GM23248 (cell line): ENCODE measurements at regions not wholly inside any gene's neighbourhood (a gene's known extent, or its start where the extent isn't known, plus 50 kb on each side); places are given as distances from the start of the nearest gene placed in this dataset.

Source experiments
- DNase-seq: peaks from one replicate; pipeline ENCODE4 v3.0.0-alpha.2; 2015
- H2AFZ ChIP-seq: fragments of 200-600 bp; sonication (generic); 2 replicates; pipeline ENCODE4 v1.6.1; 2016; ENCODE audit warnings: antibody characterized with exemption
- H3F3A ChIP-seq: fragments of 200-600 bp; sonication (generic); 2 replicates; pipeline ENCODE4 v1.6.1; 2016; ENCODE audit warnings: mild to moderate bottlenecking, antibody characterized with exemption, mixed run types; ENCODE audit not compliant: insufficient read depth
- H3K27ac ChIP-seq: fragments of 200-600 bp; sonication (generic); 2 replicates; pipeline ENCODE4 v1.5.1; 2016; ENCODE audit warnings: mild to moderate bottlenecking
- H3K27me3 ChIP-seq: fragments of 200-600 bp; sonication (generic); replicated peaks from 2 replicates; pipeline ENCODE4 v1.6.1; 2016; ENCODE audit warnings: mild to moderate bottlenecking; ENCODE audit not compliant: insufficient read depth
- H3K36me3 ChIP-seq: fragments of 200-600 bp; sonication (generic); 2 replicates; pipeline ENCODE4 v1.6.1; 2016; ENCODE audit warnings: low read depth, mild to moderate bottlenecking
- H3K4me1 ChIP-seq: fragments of 200-600 bp; sonication (generic); 2 replicates; pipeline ENCODE4 v1.6.1; 2016; ENCODE audit warnings: mild to moderate bottlenecking; ENCODE audit not compliant: insufficient read depth
- H3K4me2 ChIP-seq: fragments of 200-600 bp; sonication (generic); one replicate; pipeline ENCODE4 v1.6.1; 2016; ENCODE audit warnings: mild to moderate bottlenecking; ENCODE audit not compliant: unreplicated experiment
- H3K4me3 ChIP-seq: fragments of 200-600 bp; sonication (generic); 2 replicates; pipeline ENCODE4 v1.5.1; 2016; ENCODE audit warnings: mild to moderate bottlenecking
- H3K79me2 ChIP-seq: fragments of 200-600 bp; sonication (generic); 2 replicates; pipeline ENCODE4 v1.6.1; 2016; ENCODE audit warnings: mild to moderate bottlenecking; ENCODE audit not compliant: insufficient read depth
- H3K9ac ChIP-seq: fragments of 200-600 bp; sonication (generic); 2 replicates; pipeline ENCODE4 v1.6.1; 2016; ENCODE audit warnings: mild to moderate bottlenecking
- H3K9me2 ChIP-seq: fragments of 200-600 bp; sonication (generic); 2 replicates; pipeline ENCODE4 v1.6.1; 2016; ENCODE audit warnings: mixed run types, mild to moderate bottlenecking, moderate library complexity; ENCODE audit not compliant: insufficient read depth
- H3K9me3 ChIP-seq: fragments of 200-600 bp; sonication (generic); one replicate; pipeline ENCODE4 v1.6.1; 2017; ENCODE audit warnings: low read depth
- H4K20me1 ChIP-seq: fragments of 200-600 bp; sonication (generic); 2 replicates; pipeline ENCODE4 v1.6.0; 2016; ENCODE audit not compliant: insufficient read depth
- EZH2 ChIP-seq: fragments of 200-600 bp; sonication (generic); IDR thresholded peaks from 2 replicates; pipeline ENCODE4 v1.6.1; 2018; ENCODE audit warnings: antibody characterized with exemption, mild to moderate bottlenecking; ENCODE audit not compliant: insufficient read depth, poor library complexity, severe bottlenecking
- EZH2phosphoT487 ChIP-seq: fragments of 200-600 bp; sonication (generic); IDR thresholded peaks from 2 replicates; pipeline ENCODE4 v1.6.1; 2018; ENCODE audit warnings: antibody characterized with exemption, moderate library complexity, mild to moderate bottlenecking, low read depth; ENCODE audit not compliant: insufficient read depth
- WGBS, 2 experiments: methylation state at CpG; one replicate each; pipeline ENCODE4 v1.1.6; 2015 to 2017; ENCODE audit warnings: low lambda C conversion rate in 2 of 2, low coverage in 1 of 2; ENCODE audit errors: missing lambda C conversion rate in 2 of 2; 5-methylcytosine and 5-hydroxymethylcytosine counted together
- in situ Hi-C: fragments of 300-500 bp; cut with MboI; formaldehyde crosslinking; loops from 2 replicates; pipeline ENCODE4 v1.15.0; 2020

DNA sequence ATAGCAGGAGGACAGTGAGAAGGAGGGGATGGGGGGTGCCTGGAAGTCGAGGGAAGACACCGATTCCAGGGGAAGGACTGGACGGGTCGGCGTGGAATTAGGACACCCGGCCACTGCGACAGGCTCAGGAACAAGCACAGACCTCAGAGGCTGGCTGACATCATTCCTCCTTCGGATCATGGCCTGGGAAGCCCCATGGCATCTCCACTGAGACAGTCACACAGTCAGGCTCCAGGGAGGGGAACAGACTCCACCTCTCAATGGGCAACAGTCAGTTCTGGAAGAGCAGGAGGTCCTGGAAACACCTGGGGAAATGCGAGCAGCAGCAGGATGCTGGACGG is 67.9 kb upstream of the FBRSL1 start:
- H3K4me2 ChIP-seq = no peak overlapping the region
- no peaks in the 10 kb centered on the region for H3F3A ChIP-seq
- no peaks in the 10 kb centered on the region for H3K79me2 ChIP-seq
- DNase-seq = peak; percentile 30
- in situ Hi-C loops = no loop called here
- H3K36me3 ChIP-seq = no peaks in the 10 kb centered on the region
- no peaks in the 10 kb centered on the region for H3K9me2 ChIP-seq
- TF ChIP-seq EZH2phosphoT487 (no peak), EZH2 (no peak)
- H3K9me3 ChIP-seq = no peaks in the 10 kb centered on the region
- H3K9ac ChIP-seq = no peak overlapping the region
- H3K4me1 ChIP-seq = peaks cover 4% of the 10 kb centered on the region; the same call in 1 of the 2 replicates
- no peak overlapping the region for H2AFZ ChIP-seq
- no peak overlapping the region for H3K4me3 ChIP-seq
- H3K27ac ChIP-seq = no peak overlapping the region
- H3K27me3 ChIP-seq = peaks cover 79% of the 10 kb centered on the region
- H4K20me1 ChIP-seq = no peaks in the 10 kb centered on the region
- 16 to 28% methylated on average over 9 to 10 of the region's 10 CpGs for WGBS, 2 experiments

DNA sequence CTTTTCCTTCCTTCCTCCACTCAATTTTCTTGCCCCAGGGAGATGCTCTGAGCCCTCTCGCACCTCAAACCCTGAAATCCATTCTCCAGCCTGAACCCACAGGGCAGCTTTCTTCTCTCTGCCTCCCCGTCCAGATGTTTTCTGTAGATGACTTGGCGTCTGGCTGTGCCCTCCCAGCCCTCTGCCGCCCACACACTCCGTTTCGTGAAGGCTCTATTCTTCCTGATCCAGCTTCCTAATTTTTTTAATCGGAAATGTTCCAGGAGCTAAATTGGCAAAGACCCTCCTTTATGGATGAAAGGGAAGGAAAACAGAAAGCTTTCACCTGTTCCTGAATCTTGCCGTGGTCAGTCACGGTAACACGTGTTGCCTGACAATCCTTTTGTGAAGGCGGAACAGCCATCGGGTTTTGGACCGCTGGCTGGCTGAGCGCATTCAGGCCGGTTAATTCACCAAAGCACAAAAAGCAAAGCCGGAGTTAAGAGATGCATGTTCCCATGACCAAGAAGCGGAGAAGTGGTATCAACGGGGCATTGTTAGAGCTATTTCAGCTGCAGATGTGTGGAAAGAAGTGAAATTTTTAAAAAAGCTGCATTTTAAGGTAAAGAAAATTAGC is 70.2 kb upstream of the FBRSL1 start:
- H3K27me3 ChIP-seq = peaks cover 67% of the 10 kb centered on the region
- no peaks in the 10 kb centered on the region for H3F3A ChIP-seq
- 8 to 11% methylated on average over 18 of the region's 18 CpGs for WGBS, 2 experiments
- H3K79me2 ChIP-seq = no peaks in the 10 kb centered on the region
- peak; percentile 58 for DNase-seq
- in situ Hi-C loops = loop anchor here (10.0 kb wide), 1 partner anchor 195 kb away; the partner anchor contains the start of genes LRCOL1 and P2RX2
- TF ChIP-seq EZH2 (no peak), EZH2phosphoT487 (no peak)
- H3K4me1 ChIP-seq = peaks cover 4% of the 10 kb centered on the region; the same call in 1 of the 2 replicates
- no peaks in the 10 kb centered on the region for H3K9me2 ChIP-seq
- no peak overlapping the region for H3K4me3 ChIP-seq
- no peaks in the 10 kb centered on the region for H3K9me3 ChIP-seq
- no peak overlapping the region for H2AFZ ChIP-seq
- no peak overlapping the region for H3K27ac ChIP-seq
- no peaks in the 10 kb centered on the region for H3K36me3 ChIP-seq
- H3K4me2 ChIP-seq = no peak overlapping the region
- H4K20me1 ChIP-seq = no peaks in the 10 kb centered on the region
- no peak overlapping the region for H3K9ac ChIP-seq

DNA sequence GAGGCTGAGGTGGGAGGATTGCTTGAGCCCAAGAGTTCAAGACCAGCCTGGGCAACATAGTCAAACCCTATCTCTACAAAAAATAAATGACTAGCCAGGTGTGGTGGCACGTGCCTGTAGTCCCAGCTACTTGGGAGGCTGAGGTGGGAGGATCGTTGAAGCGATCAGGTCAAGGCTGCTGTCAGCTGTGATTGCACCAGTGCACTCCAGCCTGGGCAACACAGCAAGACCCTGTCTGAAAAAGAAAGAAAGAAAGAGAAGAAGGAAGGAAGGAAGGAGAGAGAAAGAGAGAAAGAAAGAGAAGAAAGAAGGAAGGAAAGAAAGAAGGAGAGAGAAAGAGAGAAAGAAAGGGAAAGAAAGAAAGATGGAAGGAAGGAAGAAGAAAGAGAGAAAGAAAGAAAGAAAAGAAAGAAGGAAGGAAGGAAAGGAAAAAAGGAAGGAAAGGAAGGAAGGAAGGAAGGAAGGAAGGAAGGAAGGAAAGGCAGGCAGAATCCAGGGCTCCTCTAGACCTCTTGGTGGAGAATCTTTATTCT is 71.5 kb upstream of the FBRSL1 start:
- DNase-seq = no peak
- Histone ChIP-seq H3K79me2 (no peaks in the 10 kb centered on the region), H3F3A (no peaks in the 10 kb centered on the region), H4K20me1 (no peaks in the 10 kb centered on the region), H3K27ac (no peak overlapping the region), H3K27me3 (peaks cover 59% of the 10 kb centered on the region), H3K4me2 (no peak overlapping the region), H3K4me3 (no peak overlapping the region), H3K4me1 (peaks cover 4% of the 10 kb centered on the region; the same call in 1 of the 2 replicates), H3K9me2 (no peaks in the 10 kb centered on the region), H3K9me3 (no peaks in the 10 kb centered on the region), H2AFZ (no peak overlapping the region), H3K9ac (no peak overlapping the region), H3K36me3 (no peaks in the 10 kb centered on the region)
- in situ Hi-C loops = loop anchor here (10.0 kb wide), 1 partner anchor 196 kb away; the partner anchor contains the start of genes LRCOL1 and P2RX2
- 81 to 85% methylated on average over 3 of the region's 3 CpGs for WGBS, 2 experiments
- TF ChIP-seq EZH2phosphoT487 (no peak), EZH2 (no peak)

DNA sequence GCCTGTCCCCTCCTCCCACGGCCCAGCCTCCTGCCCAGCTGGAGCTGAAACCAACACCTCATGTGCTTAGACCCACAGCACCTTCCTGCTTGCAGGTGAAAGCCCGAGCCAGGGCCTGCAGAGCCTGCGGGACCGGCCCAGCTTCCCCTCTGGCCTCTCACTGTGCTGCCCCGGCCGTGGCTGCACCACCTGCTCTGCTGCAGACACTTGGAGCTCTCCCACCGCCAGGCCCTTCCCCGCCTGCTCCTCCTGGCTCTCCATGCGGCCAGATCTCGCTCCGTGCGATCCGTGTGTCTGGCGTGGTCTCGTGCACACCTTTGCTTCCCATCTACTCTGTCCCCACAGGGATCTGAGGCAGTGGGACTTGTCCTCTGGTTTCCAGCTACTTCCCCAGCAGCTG is 72.2 kb upstream of the FBRSL1 start:
- in situ Hi-C loops = loop anchor here (10.0 kb wide), 1 partner anchor 197 kb away; the partner anchor contains the start of genes LRCOL1 and P2RX2
- Histone ChIP-seq H4K20me1 (no peaks in the 10 kb centered on the region), H3K27me3 (peaks cover 55% of the 10 kb centered on the region)

More for the DNA sequence above, 72.2 kb upstream of the FBRSL1 start:
- no peak for TF ChIP-seq EZH2phosphoT487
- TF ChIP-seq EZH2 = no peak
- no peak for DNase-seq
- 53 to 58% methylated on average over 15 of the region's 15 CpGs for WGBS, 2 experiments
- Histone ChIP-seq H3F3A (no peaks in the 10 kb centered on the region), H3K4me1 (peaks cover 4% of the 10 kb centered on the region; the same call in 1 of the 2 replicates), H3K36me3 (no peaks in the 10 kb centered on the region), H2AFZ (no peak overlapping the region), H3K79me2 (no peaks in the 10 kb centered on the region), H3K27ac (no peak overlapping the region), H3K9me3 (no peaks in the 10 kb centered on the region), H3K4me2 (no peak overlapping the region), H3K4me3 (no peak overlapping the region), H3K9me2 (no peaks in the 10 kb centered on the region), H3K9ac (no peak overlapping the region)
